Activated CD4-positive, alpha-beta T cell treated with anti-CD3 and anti-CD28 coated beads, Interleukin-2, Interleukin-6, amounts not matched to agents 100 ng/mL and 50 ng/mL, durations not matched to agents 16 hours and 8 hours (primary cell): ENCODE measurements at regions not wholly inside any gene's neighbourhood (a gene's known extent, or its start where the extent isn't known, plus 50 kb on each side); places are given as distances from the start of the nearest gene placed in this dataset.

ENCODE experiments used
- DNase-seq: peaks from one replicate; pipeline ENCODE4 v3.0.0-alpha.2; 2020

- DNase-seq = no peak
Observed at GRCh38 chr15:93176065-93176464, 87.1 kb upstream of the RGMA start.

- no peak for DNase-seq
Observed at GRCh38 chr15:93174836-93175235, 85.8 kb upstream of the RGMA start.

GRCh38 chr15:93173369-93173768 lies 84.4 kb upstream of the RGMA start:
- DNase-seq = peak; percentile 26

- no peak for DNase-seq
Observed at GRCh38 chr15:93171476-93171875, 82.5 kb upstream of the RGMA start.

GRCh38 chr15:93170329-93170728 lies 81.3 kb upstream of the RGMA start:
- no peak for DNase-seq

GRCh38 chr15:93168910-93169309 lies 79.9 kb upstream of the RGMA start:
- DNase-seq = no peak

GRCh38 chr15:93167291-93167690 lies 78.3 kb upstream of the RGMA start:
- DNase-seq = no peak

GRCh38 chr15:93166675-93167074 lies 77.7 kb upstream of the RGMA start:
- DNase-seq = no peak

GRCh38 chr15:93165734-93166470 lies 76.9 kb upstream of the RGMA start:
- DNase-seq = no peak

GRCh38 chr15:93164409-93164808 lies 75.4 kb upstream of the RGMA start:
- DNase-seq = peak; percentile 39

GRCh38 chr15:93162560-93162959 lies 73.5 kb upstream of the RGMA start:
- DNase-seq = no peak

- no peak for DNase-seq
Observed at GRCh38 chr15:93159930-93160329, 70.9 kb upstream of the RGMA start.

- no peak for DNase-seq
Observed at GRCh38 chr15:93158097-93158900, 69.3 kb upstream of the RGMA start.

GRCh38 chr15:93154666-93155065 lies 65.7 kb upstream of the RGMA start:
- no peak for DNase-seq

GRCh38 chr15:93152951-93153350 lies 63.9 kb upstream of the RGMA start:
- DNase-seq = no peak

GRCh38 chr15:93152360-93152759 lies 63.3 kb upstream of the RGMA start:
- DNase-seq = peak; percentile 46

- DNase-seq = no peak
Observed at GRCh38 chr15:93150910-93151881, 62.2 kb upstream of the RGMA start.

- DNase-seq = no peak
Observed at GRCh38 chr15:93146601-93147000, 57.6 kb upstream of the RGMA start.

- DNase-seq = no peak
Observed at GRCh38 chr15:93146196-93146595, 57.2 kb upstream of the RGMA start.

GRCh38 chr15:93144463-93145236 lies 55.6 kb upstream of the RGMA start:
- DNase-seq = no peak

GRCh38 chr15:93143186-93143585 lies 54.2 kb upstream of the RGMA start:
- DNase-seq = no peak

GRCh38 chr15:93141371-93141794 lies 52.4 kb upstream of the RGMA start:
- peak; percentile 37 for DNase-seq
